Anterior cingulate cortex (tissue), 58 donors: ENCODE measurements at regions not wholly inside any gene's neighbourhood (a gene's known extent, or its start where the extent isn't known, plus 50 kb on each side); places are given as distances from the start of the nearest gene placed in this dataset.
"Not testable (repeated sequence)": the region's sequence is repeated elsewhere in the genome, so short reads cannot be mapped to it uniquely, and the experiment has no call there.

Source experiments
- DNase-seq, 58 donors: peaks; one replicate each; lab custom pipeline; 2025; lab: John Stamatoyannopoulos, UW

DNA sequence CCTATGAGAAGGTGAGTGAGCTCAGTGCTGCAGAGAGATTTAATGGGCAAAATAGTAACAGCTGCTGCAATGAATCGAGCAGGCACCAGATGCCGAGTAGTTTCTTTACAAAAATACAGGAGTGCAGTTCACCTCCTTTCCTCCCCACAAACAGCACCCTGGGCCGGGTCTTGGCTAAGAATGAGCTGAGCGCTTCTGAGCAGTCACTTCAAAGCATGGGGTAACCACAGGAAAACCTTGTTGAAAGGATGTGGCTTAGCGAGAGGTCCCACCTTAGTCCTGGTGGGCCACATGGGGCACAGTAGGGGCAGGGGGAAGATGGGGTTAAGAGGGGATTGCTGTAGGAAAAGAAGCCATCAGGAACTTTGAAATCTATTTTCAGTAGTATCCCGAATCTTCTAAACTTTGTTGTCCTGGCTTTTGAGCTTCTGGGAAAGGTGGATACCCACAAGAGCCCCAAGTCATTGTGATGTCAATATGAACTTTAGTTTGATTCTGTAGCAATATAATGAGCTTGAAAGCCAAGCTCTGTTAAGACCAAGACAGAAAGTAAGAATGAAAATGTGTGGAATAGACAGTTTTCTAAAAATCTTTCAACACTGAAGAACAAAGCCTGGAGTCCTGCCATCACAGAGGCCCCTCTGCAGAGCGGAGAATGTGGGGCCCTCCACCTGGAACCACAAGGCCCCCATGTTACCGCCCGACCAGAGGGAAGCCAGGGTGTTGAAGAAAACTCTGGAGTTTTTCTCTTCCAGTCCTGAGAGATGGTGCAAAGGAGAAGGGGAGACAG, 101.0 kb upstream of the ZNF236 start:
- DNase-seq: no peak

DNA sequence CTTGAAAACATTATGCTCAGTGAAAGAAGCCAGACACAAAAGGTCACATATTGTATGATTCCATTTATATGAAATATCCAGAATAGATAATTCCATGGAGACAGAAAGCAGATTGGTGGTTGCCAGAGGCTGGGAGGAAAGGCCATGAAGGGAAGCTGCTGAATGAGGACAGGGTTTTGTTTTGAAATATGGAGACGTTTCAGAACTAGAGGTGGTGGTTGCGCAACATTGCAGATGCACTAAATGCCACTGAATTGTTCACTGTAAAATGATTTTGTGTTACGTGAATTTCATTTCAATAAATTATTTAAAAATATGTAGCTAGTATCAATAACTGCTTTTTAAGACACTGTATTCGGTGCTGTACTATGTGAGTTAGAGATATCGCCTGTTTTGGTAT, 101.7 kb upstream of the ZNF236 start:
- no peak for DNase-seq

DNA sequence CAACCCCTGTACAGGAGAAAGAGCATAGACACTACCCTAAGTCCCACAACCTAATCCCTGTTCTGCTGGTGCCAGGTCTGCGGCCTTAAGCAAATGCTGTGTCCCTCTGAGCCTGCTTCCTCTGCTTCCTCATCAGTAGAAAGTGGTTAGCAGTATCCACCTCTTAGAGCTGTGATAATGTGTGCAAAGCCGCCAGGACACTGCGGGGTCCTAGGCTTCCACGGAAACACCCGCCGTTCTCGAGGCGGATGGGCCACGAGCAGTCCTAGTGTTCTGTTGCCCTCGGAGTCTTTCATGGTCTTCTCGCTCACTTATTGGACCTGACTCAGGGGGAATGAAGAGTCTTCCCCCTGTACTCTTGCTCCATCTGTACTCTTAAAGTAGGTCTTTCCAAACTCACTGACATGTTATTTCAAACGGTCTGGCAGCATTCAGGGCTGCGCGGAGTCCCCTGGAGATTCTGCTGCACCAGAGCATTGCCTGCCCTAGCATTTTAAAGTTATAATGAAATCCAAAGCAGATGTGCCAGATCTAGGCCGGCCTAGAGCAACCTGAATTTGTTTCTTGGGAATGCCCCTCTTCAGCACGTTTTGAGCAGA, 107.2 kb upstream of the ZNF236 start:
- no peak for DNase-seq

DNA sequence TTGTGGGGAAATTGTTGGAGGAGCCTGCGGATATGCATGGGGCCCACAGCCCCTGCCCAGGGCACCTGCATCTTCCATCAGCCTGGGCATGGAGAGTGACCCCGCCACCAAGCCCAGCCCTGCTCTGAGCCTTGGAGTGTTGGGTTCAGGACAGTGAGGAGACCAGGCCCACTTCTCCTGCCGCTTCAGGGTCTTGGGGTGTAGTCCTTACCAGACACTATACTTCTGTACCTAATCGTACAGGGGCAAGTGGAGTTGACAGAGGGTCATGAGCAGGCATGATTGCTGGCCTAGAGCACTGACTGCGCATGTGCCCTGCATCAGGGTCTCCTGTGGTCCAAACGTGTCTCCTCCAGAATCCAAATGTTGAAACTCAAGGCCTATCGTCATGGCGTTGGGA, 108.9 kb upstream of the ZNF236 start:
- no peak for DNase-seq

DNA sequence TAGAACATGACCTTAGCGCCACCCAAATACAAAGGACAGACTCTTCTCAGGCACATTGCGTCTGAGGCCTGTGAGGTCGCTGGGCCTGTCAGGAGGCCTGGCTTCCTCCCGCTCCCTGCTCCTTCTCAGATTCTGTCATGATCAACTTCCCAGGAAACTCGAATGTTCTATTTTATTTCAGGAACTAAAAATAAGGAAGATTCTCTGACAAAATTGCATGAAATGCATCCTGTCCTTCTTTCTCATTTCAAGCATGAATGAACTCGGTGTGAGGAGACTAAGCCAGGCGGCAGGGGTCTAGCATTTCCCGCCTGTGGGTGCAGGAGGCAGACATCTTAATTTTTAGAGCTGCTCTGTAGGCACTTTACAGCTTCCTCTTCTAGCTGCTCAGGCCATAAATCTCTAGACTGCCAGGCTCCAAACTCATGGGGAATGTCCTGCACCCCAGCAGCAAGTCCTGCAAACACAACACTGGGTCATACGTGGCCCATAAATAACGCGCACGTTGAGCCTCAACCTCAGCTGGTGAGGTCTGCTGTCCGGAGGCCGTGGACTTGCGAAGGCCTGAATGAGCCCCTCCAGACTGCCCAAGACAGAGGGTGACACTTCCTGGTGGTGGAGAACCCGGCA, 109.7 kb upstream of the ZNF236 start:
- DNase-seq: no peak

DNA sequence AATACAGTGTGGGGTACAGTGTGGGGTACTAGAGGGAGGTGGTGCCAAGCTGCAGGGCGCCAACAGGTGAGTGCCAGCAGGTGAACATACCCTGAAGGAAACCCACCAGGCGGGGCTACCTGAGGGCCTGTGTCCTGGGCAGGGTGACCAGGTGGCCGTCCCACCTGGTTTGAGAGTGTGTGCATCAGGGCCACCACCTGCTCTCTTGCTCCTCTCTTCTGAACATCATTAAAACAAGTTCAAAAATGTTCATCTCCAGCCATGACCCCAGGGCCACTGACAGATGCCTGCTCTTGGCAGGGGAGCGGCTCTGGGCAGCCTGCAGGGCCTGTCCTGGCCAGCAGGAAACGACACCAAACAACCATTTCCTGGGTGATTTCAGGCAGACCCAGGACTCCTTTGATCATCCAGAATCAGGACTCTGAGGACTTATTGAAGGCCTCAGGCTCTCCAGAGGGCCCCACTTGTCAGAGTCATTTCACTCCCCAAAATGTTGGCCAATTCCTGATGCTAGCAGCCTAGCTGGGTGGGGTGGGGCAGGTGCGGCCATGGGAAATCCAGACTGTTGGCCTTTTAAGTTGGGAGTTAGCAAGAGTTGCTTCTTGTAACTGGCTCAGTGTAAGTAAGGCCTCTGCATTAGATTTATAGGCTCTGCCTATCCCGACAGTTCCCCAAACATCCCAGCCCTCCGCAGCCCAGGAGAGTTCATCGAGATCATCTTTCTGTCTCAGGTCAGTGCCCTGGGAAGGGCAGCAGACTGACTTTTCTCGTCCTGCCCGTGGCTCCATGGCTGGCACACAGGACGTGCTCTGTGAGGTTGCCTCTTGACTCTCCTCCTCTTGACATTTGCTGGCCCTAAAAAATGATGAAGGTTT, 111.5 kb upstream of the ZNF236 start:
- no peak for DNase-seq

DNA sequence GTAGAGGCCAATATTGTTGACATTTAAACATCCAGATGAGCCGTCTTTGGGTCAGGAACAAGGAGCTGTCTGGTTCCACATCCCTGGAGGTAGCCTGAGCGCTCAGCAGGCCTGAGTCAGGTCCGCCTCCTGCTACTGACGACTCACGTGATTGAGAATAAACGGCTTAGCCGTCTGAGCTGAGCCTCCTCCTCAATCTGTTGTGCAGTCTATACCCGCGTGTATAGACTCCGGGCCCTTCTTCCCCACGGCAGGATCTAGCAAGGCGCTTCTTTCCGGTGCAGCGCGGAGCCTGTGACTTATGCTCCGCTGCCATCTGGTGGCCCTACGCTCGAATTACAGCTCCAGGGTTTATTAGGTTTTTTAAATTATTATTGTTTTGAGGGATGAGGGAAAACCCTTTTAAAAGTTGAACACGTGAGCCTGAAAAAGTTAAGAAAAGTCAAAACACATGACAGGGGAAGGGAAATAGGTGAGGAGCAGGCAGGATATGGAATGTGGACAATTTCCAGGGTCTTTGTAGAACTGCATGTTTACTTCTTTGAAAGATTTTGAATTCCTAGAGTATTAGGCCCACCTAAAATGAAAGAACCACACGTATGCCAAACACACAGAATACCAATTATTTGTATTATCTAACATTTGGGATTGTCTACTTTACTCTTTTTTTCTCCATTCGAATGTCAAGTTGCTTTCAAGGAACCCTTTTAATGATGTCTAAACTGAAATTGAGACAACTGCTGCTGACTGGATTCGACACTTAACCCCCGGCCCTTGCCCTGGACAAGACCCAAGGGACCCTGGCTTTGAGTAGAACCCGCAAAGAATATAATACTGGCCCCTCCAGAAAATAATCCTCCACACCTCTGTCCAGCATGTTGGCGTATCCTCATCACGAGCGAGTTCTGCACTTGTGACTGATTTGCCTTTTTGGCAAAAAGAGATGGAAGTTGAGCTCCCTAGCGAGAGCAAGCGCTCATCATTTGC, 112.4 kb upstream of the ZNF236 start:
- DNase-seq: peak in 50 of 58 donors; percentile 4 to 74 (median 30)

DNA sequence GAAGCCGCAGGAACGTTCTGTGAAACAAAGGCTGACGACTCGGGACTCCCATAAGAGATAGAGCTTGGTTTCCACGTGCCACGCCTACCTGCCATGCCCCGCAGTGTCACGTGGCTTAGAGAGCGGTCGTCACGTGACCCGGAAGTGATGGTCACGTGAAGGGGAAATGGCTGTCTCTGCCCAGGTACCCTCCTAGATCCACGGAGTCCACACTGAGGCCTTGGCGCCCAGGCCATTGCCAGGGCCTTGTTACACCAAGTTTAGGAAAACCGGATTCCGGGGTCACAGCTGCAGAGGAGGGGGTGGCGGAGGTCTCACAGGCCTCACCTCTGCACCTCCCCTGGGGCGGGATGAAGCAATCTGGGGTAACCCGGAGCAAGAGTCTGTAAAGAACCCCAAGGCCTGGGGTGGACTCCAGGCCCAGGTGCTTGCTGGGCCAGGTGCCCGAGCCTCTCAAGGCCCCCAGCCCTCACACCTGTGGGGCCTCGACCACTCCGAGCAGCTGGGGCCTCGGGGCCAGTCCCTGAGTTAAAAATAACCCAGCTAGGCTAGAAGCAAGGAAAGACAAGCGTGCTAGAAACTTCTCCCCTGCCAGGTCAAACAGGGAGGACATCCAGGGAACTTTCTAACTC, 113.5 kb upstream of the ZNF236 start:
- DNase-seq: no peak

DNA sequence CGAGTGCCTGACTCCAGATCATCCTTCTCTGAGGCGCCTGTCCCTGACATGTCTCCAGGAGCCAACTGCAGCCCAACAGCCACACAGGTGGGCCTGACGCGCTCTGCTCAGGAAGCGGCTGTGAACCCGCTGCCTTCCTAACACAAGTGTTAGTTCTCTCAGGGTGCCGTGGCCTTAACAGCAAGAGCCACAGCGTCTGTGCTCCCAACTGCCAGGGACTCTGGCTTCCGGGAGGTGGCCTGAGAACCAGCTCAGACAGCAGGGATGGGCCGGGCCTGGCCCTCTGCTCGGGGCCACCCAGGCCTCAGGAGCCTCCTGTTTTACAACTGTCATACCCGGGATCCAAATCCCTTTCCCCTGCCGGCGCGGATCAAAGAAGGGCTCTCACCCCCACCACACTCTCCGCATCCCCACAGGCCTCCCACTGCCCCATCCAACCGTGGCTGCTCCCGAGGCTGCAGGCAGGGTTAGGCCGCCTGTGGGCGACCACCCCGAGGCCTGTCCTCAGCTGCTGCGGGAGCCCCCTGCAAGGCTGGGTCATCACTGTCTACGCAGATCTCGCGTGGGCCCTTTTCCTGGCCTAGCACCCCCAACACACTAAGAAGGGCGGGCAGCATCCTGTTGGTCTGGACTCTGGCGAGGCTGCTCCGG, 114.2 kb upstream of the ZNF236 start:
- no peak for DNase-seq

DNA sequence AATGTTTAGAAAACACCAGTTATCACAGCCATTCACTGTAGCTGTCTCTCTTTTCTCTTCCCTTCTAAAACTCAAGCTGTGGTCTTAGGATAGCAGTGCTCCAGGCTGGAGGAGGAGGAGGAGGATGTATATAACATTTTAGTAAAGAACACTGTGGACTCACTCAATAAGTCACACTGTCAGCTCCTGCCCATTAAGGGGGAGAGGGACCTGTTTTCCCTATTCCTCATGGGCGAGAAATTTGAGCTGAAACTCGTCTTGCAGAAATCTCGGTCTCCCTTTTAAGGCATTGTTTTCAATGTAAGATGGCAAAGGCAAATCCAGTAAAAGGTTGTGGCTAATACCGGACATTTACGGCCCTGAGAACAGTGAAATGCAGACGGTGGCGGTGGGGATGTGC, 114.8 kb upstream of the ZNF236 start:
- no peak for DNase-seq

DNA sequence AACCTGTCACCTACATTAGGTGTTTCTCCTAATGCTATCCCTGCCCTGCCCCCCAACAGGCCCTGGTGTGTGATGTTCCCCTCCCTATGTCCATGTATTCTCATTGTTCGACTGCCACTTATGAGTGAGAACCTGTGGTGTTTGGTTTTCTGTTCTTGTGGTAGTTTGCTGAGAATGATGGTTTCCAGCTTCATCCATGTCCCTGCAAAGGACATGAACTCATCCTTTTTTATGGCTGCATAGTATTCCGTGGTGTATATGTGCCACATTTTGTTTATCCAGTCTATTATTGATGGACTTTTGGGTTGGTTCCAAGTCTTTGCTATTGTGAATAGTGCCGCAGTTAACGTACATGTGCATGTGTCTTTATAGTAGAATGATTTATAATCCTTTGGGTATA, 117.8 kb upstream of the ZNF236 start:
- DNase-seq: not testable (repeated sequence)

DNA sequence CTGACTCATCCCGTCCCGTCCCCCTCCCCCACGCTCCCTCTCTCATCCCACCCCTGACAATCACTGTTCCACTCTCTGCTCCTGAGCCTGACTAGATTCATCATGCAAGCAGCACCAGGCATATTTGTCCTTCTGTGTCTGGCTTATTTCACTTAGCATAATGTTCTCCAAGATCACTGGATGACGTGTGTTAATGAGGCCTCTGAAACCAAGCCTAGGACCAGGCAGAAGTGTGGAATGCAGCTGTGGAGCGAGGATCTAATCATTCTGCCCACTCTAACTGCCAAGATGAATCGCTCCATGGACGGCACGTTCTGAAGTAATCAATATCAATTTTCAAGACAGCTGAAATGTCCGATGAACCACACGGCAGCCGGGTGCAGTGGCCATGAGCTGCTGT, 122.4 kb upstream of the ZNF236 start:
- DNase-seq: no peak

DNA sequence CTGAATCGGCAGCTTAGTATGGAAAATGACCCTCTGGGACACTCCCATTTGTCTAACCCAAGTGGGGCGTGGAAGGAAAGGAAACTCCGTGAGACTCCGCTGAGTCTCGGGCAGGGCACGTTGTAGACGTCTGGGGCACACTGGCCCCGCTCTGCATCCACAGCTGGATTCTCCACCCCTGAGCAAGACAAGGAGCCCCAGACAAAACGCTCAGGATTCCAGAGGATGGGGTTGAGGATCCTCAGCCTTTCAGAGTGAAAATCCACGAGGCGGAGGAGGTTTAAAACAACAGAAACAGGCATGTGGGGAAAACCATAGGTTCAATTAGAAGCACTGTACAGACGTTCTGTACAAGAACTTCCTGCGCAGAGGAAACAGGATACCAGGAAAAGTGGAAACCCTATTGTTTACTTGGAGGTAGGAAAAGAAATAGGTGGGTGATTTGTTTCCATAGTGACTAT, 124.9 kb upstream of the ZNF236 start:
- DNase-seq: no peak

DNA sequence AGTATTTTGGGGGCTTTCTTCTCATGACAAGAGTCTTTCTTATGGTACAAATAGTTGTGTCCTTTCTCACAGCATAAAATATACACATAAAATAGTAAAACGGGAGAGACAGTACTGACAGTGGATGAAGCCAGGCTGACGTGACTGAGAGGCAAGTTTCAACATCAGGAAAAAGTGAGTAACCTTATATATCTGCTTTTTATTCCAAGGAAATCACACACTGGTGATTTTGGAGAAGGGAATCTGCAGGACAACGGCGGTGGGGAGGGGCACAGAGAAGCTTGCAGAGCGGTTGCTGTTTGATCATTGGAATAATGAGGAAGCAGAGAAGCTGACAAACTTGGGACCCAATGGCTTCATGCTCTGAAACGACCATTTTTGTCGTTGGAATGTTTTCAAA, 130.6 kb upstream of the ZNF236 start:
- no peak for DNase-seq

DNA sequence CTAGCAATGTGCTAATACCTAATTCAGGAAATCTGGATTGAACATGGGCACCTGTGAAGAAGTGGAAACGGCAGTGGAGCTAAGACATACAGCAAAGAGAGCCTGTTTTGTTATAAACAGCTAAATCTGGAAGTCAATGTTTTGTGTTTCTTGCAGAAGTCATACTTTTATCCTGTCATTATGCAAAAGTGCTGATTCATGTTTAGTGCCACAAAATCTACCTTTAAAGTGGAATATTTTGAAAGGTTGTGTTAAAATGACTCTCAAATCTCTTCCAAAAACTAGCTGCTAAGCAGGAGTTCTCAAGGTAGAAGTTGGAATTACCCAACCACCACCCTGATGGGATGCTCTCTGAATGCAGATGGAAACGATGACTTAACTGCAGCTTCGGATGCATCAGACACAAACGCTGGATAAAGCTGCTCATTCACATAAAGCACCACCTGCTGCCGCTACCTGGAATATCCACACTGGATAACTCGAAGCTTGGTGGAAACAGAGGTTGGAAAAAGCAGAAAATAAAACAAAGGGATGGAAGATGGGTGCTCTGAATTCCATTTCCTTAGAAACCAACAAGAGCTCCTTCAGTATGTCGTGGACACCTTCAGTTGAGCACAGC, 132.6 kb upstream of the ZNF236 start:
- peak in 2 of 58 donors; percentile 3 to 17 for DNase-seq

DNA sequence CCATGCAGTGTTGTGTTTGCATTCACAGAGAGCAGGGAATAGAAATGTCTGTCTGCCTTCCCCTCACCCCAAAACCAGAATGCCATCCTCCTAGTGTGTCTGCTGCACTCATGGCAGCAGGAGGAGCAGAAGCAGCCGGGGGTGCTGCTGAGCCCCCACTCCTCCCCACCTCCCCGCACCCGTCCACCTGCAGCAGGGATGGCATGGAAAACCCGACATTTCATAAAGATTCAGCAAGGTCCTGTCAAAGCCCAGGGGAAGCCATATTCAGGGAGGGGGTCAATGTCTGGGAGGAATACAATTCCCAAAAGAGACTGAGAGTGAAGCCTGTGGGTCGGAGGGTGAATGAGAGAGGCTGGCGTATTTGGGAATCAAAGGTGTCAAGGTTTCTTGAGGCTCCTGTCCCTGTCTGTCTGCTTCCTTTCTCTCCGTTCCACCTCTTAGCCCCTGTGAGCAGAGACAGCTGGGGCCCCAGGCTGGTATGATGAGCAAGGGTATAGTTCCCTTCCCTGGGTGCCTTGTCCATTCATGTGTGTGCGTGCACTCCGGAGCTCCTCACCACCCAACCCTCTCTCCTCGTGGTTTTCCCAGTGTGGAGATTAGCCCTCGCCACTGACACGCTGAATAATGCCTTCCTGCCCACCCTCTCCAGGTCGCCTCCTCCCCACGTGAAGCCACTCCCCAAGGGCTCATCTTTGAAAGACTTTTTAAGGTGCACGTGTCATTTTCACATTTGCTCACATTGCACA, 133.5 kb upstream of the ZNF236 start:
- DNase-seq: no peak

DNA sequence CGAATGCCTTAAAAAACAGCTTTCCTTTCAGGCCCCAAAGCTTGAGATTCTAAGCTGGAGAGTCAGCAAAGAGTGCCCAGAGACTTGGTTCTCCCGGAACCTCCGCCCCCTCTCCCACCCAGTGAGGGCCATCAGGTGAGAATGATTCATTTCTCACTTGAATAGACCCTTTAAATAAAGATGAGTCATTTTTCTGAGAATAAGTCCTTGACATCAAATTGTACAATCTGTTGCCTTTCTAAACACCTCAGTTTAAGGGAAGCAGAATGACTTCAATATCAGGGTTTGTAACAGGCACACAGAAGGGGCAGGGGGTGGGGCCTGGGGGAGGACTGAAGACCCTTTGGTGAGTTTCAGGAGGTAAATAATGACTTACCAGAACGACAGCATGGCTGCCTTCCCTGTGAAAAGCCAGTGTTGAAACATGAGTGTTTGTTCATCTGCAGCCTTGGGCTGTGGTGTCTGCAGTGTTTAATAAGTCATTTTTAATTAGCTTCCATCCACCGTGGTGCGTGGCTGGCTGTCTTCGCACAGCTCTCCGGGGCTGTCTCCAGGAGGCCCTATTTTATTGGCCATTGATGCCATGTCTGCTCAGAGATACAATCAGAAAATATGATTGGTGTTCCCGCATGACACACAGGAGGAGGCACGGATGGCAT, 134.9 kb upstream of the ZNF236 start:
- peak in 1 of 58 donors; percentile 19 for DNase-seq
